ENCODE measurements at regions not wholly inside any gene's neighbourhood (a gene's known extent, or its start where the extent isn't known, plus 50 kb on each side); places are given as distances from the start of the nearest gene placed in this dataset.

GRCh38 chr1:193905288-193906085 lies 719.1 kb upstream of the B3GALT2 start:
- TF ChIP-seq CTCF (IDR thresholded peaks at IDR 0.05) (no peak), EP300 (IDR thresholded peaks at IDR 0.05) (no peak), POLR2A (IDR thresholded peaks at IDR 0.05) (no peak)
